IMR-90 (cell line): ENCODE measurements at regions not wholly inside any gene's neighbourhood (a gene's known extent, or its start where the extent isn't known, plus 50 kb on each side); places are given as distances from the start of the nearest gene placed in this dataset.

Experiments
- FOS ChIP-seq: fragments of 150-350 bp; IDR thresholded peaks from 2 replicates; pipeline ENCODE4 v1.6.1; 2016; ENCODE audit warnings: low read depth, low read length
- MAFK ChIP-seq: IDR thresholded peaks from 2 replicates; pipeline ENCODE4 v1.6.1; 2012; ENCODE audit warnings: low read depth, low read length, improper control_type of control experiment
- MAZ ChIP-seq: IDR thresholded peaks from 2 replicates; pipeline ENCODE4 v1.6.1; 2012; ENCODE audit warnings: low read depth, mild to moderate bottlenecking, low read length, improper control_type of control experiment, moderate library complexity, borderline replicate concordance
- POLR2A ChIP-seq: IDR thresholded peaks from 2 replicates; pipeline ENCODE4 v1.6.1; 2012; ENCODE audit warnings: mild to moderate bottlenecking, low read depth, low read length
- SMC3 ChIP-seq: fragments of 150-350 bp; IDR thresholded peaks from 2 replicates; pipeline ENCODE4 v1.6.1; 2016; ENCODE audit warnings: low read depth, mild to moderate bottlenecking, antibody characterized with exemption, low read length, moderate library complexity
- TF ChIP-seq, protein P1 (sequence below): conservative IDR thresholded peaks from 2 replicates; pipeline ENCODE4 v1.5.1; 2012; ENCODE audit warnings: mild to moderate bottlenecking, low read depth, low read length, improper control_type of control experiment

DNA sequence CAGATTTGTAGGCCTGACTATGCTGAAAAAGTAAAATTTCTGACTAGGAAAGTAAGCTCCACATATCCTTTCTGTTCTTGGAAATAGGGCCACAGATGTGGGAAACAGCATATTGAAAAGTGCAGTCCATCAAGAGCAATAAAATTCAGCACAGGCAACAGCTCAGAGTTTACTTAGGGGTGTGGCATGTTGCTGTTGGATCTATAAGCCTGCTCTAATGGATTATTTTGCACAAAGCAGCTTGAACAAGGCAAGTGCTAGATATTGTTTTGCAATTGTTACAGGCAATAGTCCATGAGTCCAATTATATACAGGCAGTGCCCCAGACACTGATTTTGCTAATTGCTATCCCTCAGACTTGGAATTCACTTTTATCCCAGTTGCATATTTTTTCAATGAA is 289.8 kb upstream of the SNX7 start:
- no peak for TF ChIP-seq POLR2A
- TF ChIP-seq, protein P1, sequence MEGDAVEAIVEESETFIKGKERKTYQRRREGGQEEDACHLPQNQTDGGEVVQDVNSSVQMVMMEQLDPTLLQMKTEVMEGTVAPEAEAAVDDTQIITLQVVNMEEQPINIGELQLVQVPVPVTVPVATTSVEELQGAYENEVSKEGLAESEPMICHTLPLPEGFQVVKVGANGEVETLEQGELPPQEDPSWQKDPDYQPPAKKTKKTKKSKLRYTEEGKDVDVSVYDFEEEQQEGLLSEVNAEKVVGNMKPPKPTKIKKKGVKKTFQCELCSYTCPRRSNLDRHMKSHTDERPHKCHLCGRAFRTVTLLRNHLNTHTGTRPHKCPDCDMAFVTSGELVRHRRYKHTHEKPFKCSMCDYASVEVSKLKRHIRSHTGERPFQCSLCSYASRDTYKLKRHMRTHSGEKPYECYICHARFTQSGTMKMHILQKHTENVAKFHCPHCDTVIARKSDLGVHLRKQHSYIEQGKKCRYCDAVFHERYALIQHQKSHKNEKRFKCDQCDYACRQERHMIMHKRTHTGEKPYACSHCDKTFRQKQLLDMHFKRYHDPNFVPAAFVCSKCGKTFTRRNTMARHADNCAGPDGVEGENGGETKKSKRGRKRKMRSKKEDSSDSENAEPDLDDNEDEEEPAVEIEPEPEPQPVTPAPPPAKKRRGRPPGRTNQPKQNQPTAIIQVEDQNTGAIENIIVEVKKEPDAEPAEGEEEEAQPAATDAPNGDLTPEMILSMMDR = no peak
- TF ChIP-seq MAZ = no peak
- TF ChIP-seq FOS = no peak
- TF ChIP-seq SMC3 = no peak
- no peak for TF ChIP-seq MAFK
